ENCODE measurements at regions not wholly inside any gene's neighbourhood (a gene's known extent, or its start where the extent isn't known, plus 50 kb on each side); places are given as distances from the start of the nearest gene placed in this dataset.

DNA sequence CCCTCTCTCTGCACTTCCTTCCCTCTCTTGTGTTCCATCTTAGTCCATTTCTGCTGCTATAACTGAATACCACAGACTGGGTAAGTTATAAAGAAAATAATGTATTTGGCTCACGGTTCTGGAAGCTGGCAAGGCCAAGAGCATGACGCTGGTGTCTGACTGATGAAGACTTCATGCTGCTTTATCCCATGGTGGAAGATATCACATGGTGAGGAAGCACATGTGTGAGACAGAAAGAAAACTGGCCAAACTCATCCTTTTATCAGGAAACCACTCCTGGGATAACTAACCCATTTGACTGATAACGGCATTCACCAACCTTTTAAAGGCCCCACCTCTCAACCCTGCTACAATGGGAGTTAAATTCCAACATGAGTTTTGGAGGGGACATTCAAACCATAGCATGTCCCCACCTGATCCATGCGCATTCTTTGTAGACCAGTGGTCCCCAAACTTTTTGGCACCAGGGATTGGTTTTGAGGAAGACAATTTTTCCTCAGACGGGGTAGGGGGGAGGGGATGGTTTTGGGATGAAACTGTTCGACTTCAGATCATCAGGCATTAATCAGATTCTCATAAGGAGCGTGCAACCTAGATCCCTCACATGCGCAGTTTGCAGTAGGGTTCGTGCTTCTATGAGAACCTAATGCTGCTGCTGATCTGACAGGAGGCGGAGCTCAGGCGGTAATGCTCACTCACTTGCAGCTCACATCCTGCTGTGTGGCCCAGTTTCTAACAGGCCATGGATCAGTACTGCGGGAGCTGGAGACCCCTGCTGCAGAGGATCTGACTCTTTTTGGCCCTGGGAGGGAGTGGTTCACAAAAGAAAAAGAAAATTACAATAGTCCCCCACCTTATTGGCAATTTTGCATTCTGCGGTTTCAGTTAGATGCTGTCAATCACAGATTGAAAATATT is 61.6 kb upstream of the SMOX start:
- Histone ChIP-seq H3K4me1 (ENCODE audit: control insufficient read depth in 2 of 2, insufficient read depth in 2 of 2, low read length in 2 of 2) (peaks cover 14 to 22% of the 10 kb centered on the region in 2 donors), H3K4me2 (replicated peaks; ENCODE audit: low read depth, low read length, poor library complexity, severe bottlenecking) (no peak overlapping the region), H3K27ac (ENCODE audit: low read length in 2 of 2) (no peak overlapping the region), H3K79me2 (ENCODE audit: control insufficient read depth, insufficient read depth, low read length) (no peaks in the 10 kb centered on the region), H4K20me1 (ENCODE audit: control insufficient read depth, insufficient read depth, low read length, poor library complexity, severe bottlenecking) (no peaks in the 10 kb centered on the region), H3K9me3 (ENCODE audit: control extremely low read depth in 1 of 3, control insufficient read depth in 2 of 3, insufficient read depth in 1 of 3, low read length in 2 of 3) (no peaks in the 10 kb centered on the region), H3K9ac (ENCODE audit: low read length) (no peak overlapping the region), H3K4me3 (ENCODE audit: control extremely low read depth in 1 of 5, extremely low read depth in 1 of 5, insufficient read depth in 1 of 5, low read depth in 2 of 5, low read length in 4 of 5) (no peak overlapping the region), H3K36me3 (replicated peaks in 1 of 2; ENCODE audit: control extremely low read depth in 1 of 2, control insufficient read depth in 1 of 2, extremely low read depth in 1 of 2, insufficient read depth in 2 of 2, low read length in 1 of 2) (no peaks in the 10 kb centered on the region), H3K27me3 (replicated peaks in 1 of 4; ENCODE audit: control extremely low read depth in 1 of 4, control insufficient read depth in 3 of 4, insufficient read depth in 4 of 4, low read length in 3 of 4) (no peaks in the 10 kb centered on the region), H2AFZ (ENCODE audit: insufficient read depth, low read depth, low read length, poor library complexity, severe bottlenecking) (no peak overlapping the region)
- TF ChIP-seq EZH2 (IDR thresholded peaks at IDR 0.05; ENCODE audit: borderline replicate concordance, insufficient read depth, low read depth, low read length, poor library complexity, severe bottlenecking) (no peak), CTCF (IDR thresholded peaks at IDR 0.05) (no peak)
- WGBS (ENCODE audit: insufficient coverage) = 95% methylated on average over 8 of the region's 13 CpGs
- intact Hi-C loops (cut with micrococcal nuclease) = no loop called here
- CTCF ChIA-PET = interaction anchor here (1.0 to 4.6 kb wide), 7 partner anchors 14 to 412 kb away, joined by 4 to 56 read pairs (median 13); partner anchors contain the start of genes CENPB and RNF24
- Mint-ChIP-seq H3K9me3 (ENCODE audit: insufficient read depth) (no peaks in the 10 kb centered on the region), H3K4me1 (peaks cover 26% of the 10 kb centered on the region), H3K27me3 (peaks cover 15% of the 10 kb centered on the region), H3K27ac (no peak overlapping the region), H3K4me3 (peak overlapping the region; percentile 5)
- DNase-seq = no peak
- ATAC-seq (ENCODE audit: low read depth) = no peak
- POLR2A ChIA-PET = interaction anchor here (1.0 kb wide), 1 partner anchor 24 kb away, joined by 7 read pairs; no protein-coding TSS in a partner anchor

- 81% methylated on average over 3 of the region's 4 CpGs for WGBS (ENCODE audit: insufficient coverage)
- ATAC-seq (ENCODE audit: low read depth) (no peak), DNase-seq (no peak)
- Mint-ChIP-seq H3K4me3 (no peak overlapping the region), H3K4me1 (peaks cover 31% of the 10 kb centered on the region), H3K9me3 (ENCODE audit: insufficient read depth) (no peaks in the 10 kb centered on the region), H3K27me3 (peaks cover 14% of the 10 kb centered on the region), H3K27ac (no peak overlapping the region)
- no peak for TF ChIP-seq CTCF (IDR thresholded peaks at IDR 0.05)
- TF ChIP-seq EZH2 (IDR thresholded peaks at IDR 0.05; ENCODE audit: borderline replicate concordance, insufficient read depth, low read depth, low read length, poor library complexity, severe bottlenecking) = no peak
- H3K4me2 ChIP-seq (replicated peaks; ENCODE audit: low read depth, low read length, poor library complexity, severe bottlenecking) = no peak overlapping the region
- H3K79me2 ChIP-seq (ENCODE audit: control insufficient read depth, insufficient read depth, low read length) = no peaks in the 10 kb centered on the region
- ChIA-PET CTCF (interaction anchor here (0.6 to 4.6 kb wide), 33 partner anchors 8 to 823 kb away, joined by 3 to 56 read pairs (median 4); partner anchors contain the start of genes ADISSP, CENPB, PANK2 and RNF24), POLR2A (no interaction called here)
- H3K27me3 ChIP-seq (replicated peaks in 1 of 4; ENCODE audit: control extremely low read depth in 1 of 4, control insufficient read depth in 3 of 4, insufficient read depth in 4 of 4, low read length in 3 of 4) = no peaks in the 10 kb centered on the region
- peaks cover 0 to 6% (median 0%) of the 10 kb centered on the region in 3 donors for H3K9me3 ChIP-seq (ENCODE audit: control extremely low read depth in 1 of 3, control insufficient read depth in 2 of 3, insufficient read depth in 1 of 3, low read length in 2 of 3)
- H3K4me3 ChIP-seq (ENCODE audit: control extremely low read depth in 1 of 5, extremely low read depth in 1 of 5, insufficient read depth in 1 of 5, low read depth in 2 of 5, low read length in 4 of 5) = no peak overlapping the region
- H3K27ac ChIP-seq (ENCODE audit: low read length in 2 of 2) = no peak overlapping the region
- no peaks in the 10 kb centered on the region for H4K20me1 ChIP-seq (ENCODE audit: control insufficient read depth, insufficient read depth, low read length, poor library complexity, severe bottlenecking)
- intact Hi-C loops (cut with micrococcal nuclease) = loop anchor here (1.0 to 5.0 kb wide), 6 partner anchors 195 to 368 kb away; partner anchors contain the start of genes ADISSP, CENPB, MAVS and PANK2
- H2AFZ ChIP-seq (ENCODE audit: insufficient read depth, low read depth, low read length, poor library complexity, severe bottlenecking) = no peak overlapping the region
- H3K9ac ChIP-seq (ENCODE audit: low read length) = no peak overlapping the region
- H3K4me1 ChIP-seq (ENCODE audit: control insufficient read depth in 2 of 2, insufficient read depth in 2 of 2, low read length in 2 of 2) = peaks cover 17 to 23% of the 10 kb centered on the region in 2 donors
- H3K36me3 ChIP-seq (replicated peaks in 1 of 2; ENCODE audit: control extremely low read depth in 1 of 2, control insufficient read depth in 1 of 2, extremely low read depth in 1 of 2, insufficient read depth in 2 of 2, low read length in 1 of 2) = no peaks in the 10 kb centered on the region
Measured at GRCh38 chr20:4084721-4085120, 63.9 kb upstream of the SMOX start.

Measured in B cell (primary cell).